ENCODE measurements at regions not wholly inside any gene's neighbourhood (a gene's known extent, or its start where the extent isn't known, plus 50 kb on each side); places are given as distances from the start of the nearest gene placed in this dataset.

DNA sequence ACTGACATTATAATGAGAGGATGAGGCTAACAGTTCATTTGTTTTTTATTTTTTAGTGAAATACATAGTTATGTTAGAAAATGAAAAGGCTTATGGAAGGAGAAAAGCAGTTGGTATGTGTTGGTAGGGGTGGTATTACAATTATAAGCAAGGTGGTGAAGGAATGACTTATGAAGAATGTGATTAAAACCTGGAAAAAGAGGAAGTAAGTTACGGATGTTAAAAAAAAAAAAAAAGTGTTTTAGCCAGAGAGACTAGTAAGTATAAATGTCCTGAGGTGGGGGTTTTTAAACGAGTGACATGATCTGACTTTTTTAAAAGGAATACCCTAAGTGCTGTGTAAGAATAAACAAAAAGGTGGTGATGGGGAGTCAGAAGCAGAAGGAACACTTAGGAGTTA lies 206.8 kb downstream of the IL15 start:
- no peak overlapping the region for H3K4me2 ChIP-seq
- no peaks in the 10 kb centered on the region for H3K9me3 ChIP-seq (replicated peaks in 1 of 11)
- no peaks in the 10 kb centered on the region for H3K36me3 ChIP-seq
- TF ChIP-seq Cebpa-rat (IDR thresholded peaks at IDR 0.05), result no peak
- H3K4me1 ChIP-seq, result no peaks in the 10 kb centered on the region
- H3K27ac ChIP-seq, result no peak overlapping the region
- H3K9ac ChIP-seq, result no peak overlapping the region
- no peaks in the 10 kb centered on the region for H4K20me1 ChIP-seq
- H3K27me3 ChIP-seq, result no peaks in the 10 kb centered on the region
- H3K4me3 ChIP-seq, result no peak overlapping the region

DNA sequence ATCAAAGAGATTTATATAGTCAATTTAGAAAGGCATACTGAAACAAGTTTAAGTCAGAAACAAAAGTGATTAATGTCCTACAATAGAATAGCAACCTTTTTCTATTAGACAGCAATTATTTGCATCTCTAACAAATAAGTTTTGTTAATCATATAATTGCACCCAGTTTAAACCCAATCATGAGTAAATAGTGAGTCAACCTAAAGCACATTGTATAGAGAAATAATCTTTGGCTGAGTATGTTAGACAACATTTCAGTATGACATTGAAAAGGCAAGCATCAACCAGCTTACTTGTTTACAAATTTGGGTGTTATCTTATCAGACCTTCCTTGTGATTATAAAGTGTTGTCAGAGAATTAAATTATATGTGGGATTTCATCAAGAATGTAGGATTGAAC lies 209.5 kb downstream of the IL15 start:
- Histone ChIP-seq H3K27ac (no peak overlapping the region), H3K4me2 (no peak overlapping the region), H3K9ac (no peak overlapping the region), H3K9me3 (replicated peaks in 1 of 11) (no peaks in the 10 kb centered on the region), H3K4me3 (no peak overlapping the region), H3K27me3 (no peaks in the 10 kb centered on the region), H4K20me1 (no peaks in the 10 kb centered on the region), H3K36me3 (no peaks in the 10 kb centered on the region), H3K4me1 (no peaks in the 10 kb centered on the region)
- TF ChIP-seq Cebpa-rat (IDR thresholded peaks at IDR 0.05), result no peak

GRCh38 chr4:141849367-141849766 lies 213.0 kb downstream of the IL15 start:
- H3K9me3 ChIP-seq (replicated peaks in 1 of 11), result no peaks in the 10 kb centered on the region
- H3K4me1 ChIP-seq, result no peaks in the 10 kb centered on the region
- H3K36me3 ChIP-seq, result no peaks in the 10 kb centered on the region
- H3K27ac ChIP-seq, result no peak overlapping the region
- no peaks in the 10 kb centered on the region for H3K27me3 ChIP-seq
- H3K4me3 ChIP-seq, result no peak overlapping the region
- no peak overlapping the region for H3K9ac ChIP-seq
- H4K20me1 ChIP-seq, result no peaks in the 10 kb centered on the region
- TF ChIP-seq Cebpa-rat (IDR thresholded peaks at IDR 0.05), result no peak
- no peak overlapping the region for H3K4me2 ChIP-seq

- TF ChIP-seq Cebpa-rat (IDR thresholded peaks at IDR 0.05), result no peak
- no peaks in the 10 kb centered on the region for H4K20me1 ChIP-seq
- H3K36me3 ChIP-seq, result no peaks in the 10 kb centered on the region
- no peaks in the 10 kb centered on the region for H3K27me3 ChIP-seq
- peaks cover 0 to 2% (median 0%) of the 10 kb centered on the region in 11 experiments; a peak in 1 of 22 replicates for H3K9me3 ChIP-seq (replicated peaks in 1 of 11)
- no peak overlapping the region for H3K4me2 ChIP-seq
- no peak overlapping the region for H3K9ac ChIP-seq
- H3K4me3 ChIP-seq, result no peak overlapping the region
- no peaks in the 10 kb centered on the region for H3K4me1 ChIP-seq
- H3K27ac ChIP-seq, result no peak overlapping the region
These were observed 213.4 kb downstream of the IL15 start for GRCh38 chr4:141849778-141850177.

- Histone ChIP-seq H3K4me2 (no peak overlapping the region), H4K20me1 (no peaks in the 10 kb centered on the region), H3K27ac (no peak overlapping the region), H3K9me3 (replicated peaks in 1 of 11) (peaks cover 6 to 18% (median 12%) of the 10 kb centered on the region in 11 experiments; a peak in 21 of 22 replicates), H3K9ac (no peak overlapping the region), H3K4me1 (no peaks in the 10 kb centered on the region), H3K36me3 (no peaks in the 10 kb centered on the region), H3K27me3 (no peaks in the 10 kb centered on the region), H3K4me3 (no peak overlapping the region)
- TF ChIP-seq Cebpa-rat (IDR thresholded peaks at IDR 0.05), result no peak
These were observed 215.0 kb downstream of the IL15 start for GRCh38 chr4:141851246-141851891.

DNA sequence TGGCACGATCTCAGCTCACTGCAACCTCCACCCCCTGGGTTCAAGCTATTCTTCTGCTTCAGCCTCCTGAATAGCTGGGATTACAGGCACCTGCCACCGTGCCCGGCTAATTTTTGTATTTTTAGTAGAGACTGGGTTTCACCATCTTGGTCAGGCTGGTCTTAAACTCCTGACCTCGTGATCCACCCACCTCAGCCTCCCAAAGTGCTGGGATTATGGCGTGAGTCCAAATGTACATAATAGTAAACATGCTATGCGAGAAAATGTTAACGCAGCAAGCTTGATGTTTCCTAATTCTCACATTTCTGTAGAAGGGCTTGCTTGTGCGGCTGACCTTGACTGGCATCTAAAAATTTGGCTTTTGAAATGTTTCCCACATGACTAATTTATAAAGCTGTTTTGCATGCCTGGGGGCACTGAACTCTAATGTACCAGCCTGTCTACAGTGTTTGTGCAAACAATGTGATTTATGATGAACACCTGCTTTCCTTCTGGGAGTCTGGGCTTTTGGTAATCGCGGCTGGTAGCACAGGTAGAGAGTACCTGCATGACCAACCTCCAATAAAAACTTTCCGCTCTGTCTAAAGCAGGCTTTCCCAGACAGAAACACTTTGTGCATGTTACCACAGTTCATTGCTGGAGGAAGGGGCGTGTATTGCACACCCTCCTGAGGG lies 216.8 kb downstream of the IL15 start:
- Histone ChIP-seq H3K9me3 (replicated peaks in 1 of 11) (peaks cover 6 to 22% (median 13%) of the 10 kb centered on the region in 11 experiments; a peak in 21 of 22 replicates), H3K4me2 (no peak overlapping the region), H3K4me3 (no peak overlapping the region), H3K36me3 (no peaks in the 10 kb centered on the region), H4K20me1 (no peaks in the 10 kb centered on the region), H3K27ac (no peak overlapping the region), H3K27me3 (no peaks in the 10 kb centered on the region), H3K9ac (no peak overlapping the region), H3K4me1 (no peaks in the 10 kb centered on the region)
- no peak for TF ChIP-seq Cebpa-rat (IDR thresholded peaks at IDR 0.05)

GRCh38 chr4:141858437-141858836 lies 222.1 kb downstream of the IL15 start:
- H3K4me3 ChIP-seq, result no peak overlapping the region
- no peak for TF ChIP-seq Cebpa-rat (IDR thresholded peaks at IDR 0.05)
- H3K27ac ChIP-seq, result no peak overlapping the region
- no peaks in the 10 kb centered on the region for H3K4me1 ChIP-seq
- H3K4me2 ChIP-seq, result no peak overlapping the region
- H4K20me1 ChIP-seq, result no peaks in the 10 kb centered on the region
- H3K9me3 ChIP-seq (replicated peaks in 1 of 11), result peaks cover 6 to 22% (median 13%) of the 10 kb centered on the region in 11 experiments; a peak in 21 of 22 replicates
- H3K9ac ChIP-seq, result no peak overlapping the region
- no peaks in the 10 kb centered on the region for H3K27me3 ChIP-seq
- no peaks in the 10 kb centered on the region for H3K36me3 ChIP-seq

- Histone ChIP-seq H3K9me3 (replicated peaks in 1 of 11) (peaks cover 0 to 9% (median 3%) of the 10 kb centered on the region in 11 experiments; a peak in 15 of 22 replicates), H3K4me2 (no peak overlapping the region), H3K27ac (no peak overlapping the region), H4K20me1 (no peaks in the 10 kb centered on the region), H3K27me3 (no peaks in the 10 kb centered on the region), H3K9ac (no peak overlapping the region), H3K4me3 (no peak overlapping the region), H3K4me1 (no peaks in the 10 kb centered on the region), H3K36me3 (no peaks in the 10 kb centered on the region)
- TF ChIP-seq Cebpa-rat (IDR thresholded peaks at IDR 0.05), result no peak
These were observed 224.6 kb downstream of the IL15 start for GRCh38 chr4:141860974-141861373.

GRCh38 chr4:141870152-141870551 lies 233.8 kb downstream of the IL15 start:
- TF ChIP-seq Cebpa-rat (IDR thresholded peaks at IDR 0.05), result no peak
- H3K4me2 ChIP-seq, result no peak overlapping the region
- H3K9me3 ChIP-seq (replicated peaks in 1 of 11), result peaks cover 11 to 19% (median 16%) of the 10 kb centered on the region in 11 experiments; a peak in 20 of 22 replicates
- no peaks in the 10 kb centered on the region for H3K4me1 ChIP-seq
- no peaks in the 10 kb centered on the region for H3K36me3 ChIP-seq
- no peak overlapping the region for H3K27ac ChIP-seq
- H3K9ac ChIP-seq, result no peak overlapping the region
- H4K20me1 ChIP-seq, result no peaks in the 10 kb centered on the region
- H3K4me3 ChIP-seq, result no peak overlapping the region
- no peaks in the 10 kb centered on the region for H3K27me3 ChIP-seq

Measured in BLaER1 treated with 17β-estradiol and CSF1 and Interleukin-3, amounts not matched to agents 10 nM and 100 nM (cell line).